ENCODE measurements at regions not wholly inside any gene's neighbourhood (a gene's known extent, or its start where the extent isn't known, plus 50 kb on each side); places are given as distances from the start of the nearest gene placed in this dataset.

GRCh38 chr3:43857361-43858293, 166.9 kb downstream of the ABHD5 start:
- no peaks in the 10 kb centered on the region for H3K27me3 ChIP-seq (ENCODE audit: control insufficient read depth, insufficient read depth)

GRCh38 chr3:43858294-43858701, 167.6 kb downstream of the ABHD5 start:
- Histone ChIP-seq H3K4me3 (ENCODE audit: low read length) (no peak overlapping the region), H3K9me3 (ENCODE audit: control insufficient read depth, low read length) (no peaks in the 10 kb centered on the region), H3K27ac (ENCODE audit: low read length) (no peak overlapping the region), H3K27me3 (ENCODE audit: control insufficient read depth, insufficient read depth) (no peaks in the 10 kb centered on the region), H3K4me1 (ENCODE audit: control insufficient read depth, insufficient read depth, low read length) (no peaks in the 10 kb centered on the region)
- intact Hi-C loops (cut with DNase I), result loop anchor here in 2 of 4 donors (5.0 kb wide), 1 partner anchor 339 kb away; no protein-coding TSS in a partner anchor
- ATAC-seq, result no peak
- 15% methylated on average over 14 of the region's 14 CpGs for WGBS
- no peak for DNase-seq

More at GRCh38 chr3:43857361-43858293, 166.9 kb downstream of the ABHD5 start:
- Histone ChIP-seq H3K27ac (ENCODE audit: low read length) (no peak overlapping the region), H3K4me3 (ENCODE audit: low read length) (no peak overlapping the region), H3K4me1 (ENCODE audit: control insufficient read depth, insufficient read depth, low read length) (no peaks in the 10 kb centered on the region), H3K9me3 (ENCODE audit: control insufficient read depth, low read length) (no peaks in the 10 kb centered on the region)
- intact Hi-C loops (cut with DNase I), result loop anchor here in 2 of 4 donors (5.0 kb wide), 1 partner anchor 340 kb away; no protein-coding TSS in a partner anchor
- WGBS, result 73% methylated on average over 6 of the region's 6 CpGs
- no peak for ATAC-seq
- no peak for DNase-seq

- Histone ChIP-seq H3K4me1 (ENCODE audit: control insufficient read depth, insufficient read depth, low read length) (no peaks in the 10 kb centered on the region), H3K9me3 (ENCODE audit: control insufficient read depth, low read length) (no peaks in the 10 kb centered on the region), H3K27ac (ENCODE audit: low read length) (no peak overlapping the region), H3K27me3 (ENCODE audit: control insufficient read depth, insufficient read depth) (peaks cover 2% of the 10 kb centered on the region), H3K4me3 (ENCODE audit: low read length) (no peak overlapping the region)
- intact Hi-C loops (cut with DNase I), result loop anchor here in 2 of 4 donors (5.0 kb wide), 1 partner anchor 338 kb away; no protein-coding TSS in a partner anchor
- no peak for ATAC-seq
- WGBS, result 78% methylated on average over 3 of the region's 3 CpGs
- DNase-seq, result no peak
Measured at GRCh38 chr3:43859766-43860165, 169.0 kb downstream of the ABHD5 start.

GRCh38 chr3:43861635-43862034, 170.9 kb downstream of the ABHD5 start:
- intact Hi-C loops (cut with DNase I), result no loop called here
- Histone ChIP-seq H3K4me3 (ENCODE audit: low read length) (no peak overlapping the region), H3K4me1 (ENCODE audit: control insufficient read depth, insufficient read depth, low read length) (no peaks in the 10 kb centered on the region), H3K9me3 (ENCODE audit: control insufficient read depth, low read length) (no peaks in the 10 kb centered on the region), H3K27me3 (ENCODE audit: control insufficient read depth, insufficient read depth) (peaks cover 2% of the 10 kb centered on the region), H3K27ac (ENCODE audit: low read length) (no peak overlapping the region)
- 90% methylated on average over 3 of the region's 3 CpGs for WGBS
- no peak for ATAC-seq
- no peak for DNase-seq

GRCh38 chr3:43862470-43862869, 171.7 kb downstream of the ABHD5 start:
- WGBS, result 85% methylated on average over 4 of the region's 4 CpGs
- H3K27ac ChIP-seq (ENCODE audit: low read length), result no peak overlapping the region
- H3K4me3 ChIP-seq (ENCODE audit: low read length), result no peak overlapping the region
- no peak for ATAC-seq
- H3K27me3 ChIP-seq (ENCODE audit: control insufficient read depth, insufficient read depth), result peaks cover 2% of the 10 kb centered on the region
- no peaks in the 10 kb centered on the region for H3K4me1 ChIP-seq (ENCODE audit: control insufficient read depth, insufficient read depth, low read length)
- no peak for DNase-seq
- intact Hi-C loops (cut with DNase I), result no loop called here
- H3K9me3 ChIP-seq (ENCODE audit: control insufficient read depth, low read length), result no peaks in the 10 kb centered on the region

- 87% methylated on average over 8 of the region's 8 CpGs for WGBS
- ATAC-seq (no peak), DNase-seq (no peak)
Measured at GRCh38 chr3:43862992-43863805, 172.5 kb downstream of the ABHD5 start.

GRCh38 chr3:43863966-43864933, 173.5 kb downstream of the ABHD5 start:
- intact Hi-C loops (cut with DNase I), result no loop called here
- DNase-seq, result no peak
- H3K27ac ChIP-seq (ENCODE audit: low read length), result no peak overlapping the region
- no peak for ATAC-seq
- H3K9me3 ChIP-seq (ENCODE audit: control insufficient read depth, low read length), result no peaks in the 10 kb centered on the region
- no peak overlapping the region for H3K4me3 ChIP-seq (ENCODE audit: low read length)
- no peaks in the 10 kb centered on the region for H3K4me1 ChIP-seq (ENCODE audit: control insufficient read depth, insufficient read depth, low read length)
- H3K27me3 ChIP-seq (ENCODE audit: control insufficient read depth, insufficient read depth), result peaks cover 2% of the 10 kb centered on the region
- WGBS, result 61% methylated on average over 6 of the region's 6 CpGs

More at GRCh38 chr3:43862992-43863805, 172.5 kb downstream of the ABHD5 start:
- intact Hi-C loops (cut with DNase I), result no loop called here
- Histone ChIP-seq H3K27me3 (ENCODE audit: control insufficient read depth, insufficient read depth) (peaks cover 2% of the 10 kb centered on the region), H3K4me1 (ENCODE audit: control insufficient read depth, insufficient read depth, low read length) (no peaks in the 10 kb centered on the region), H3K9me3 (ENCODE audit: control insufficient read depth, low read length) (no peaks in the 10 kb centered on the region), H3K4me3 (ENCODE audit: low read length) (no peak overlapping the region), H3K27ac (ENCODE audit: low read length) (no peak overlapping the region)

GRCh38 chr3:43865351-43865750, 174.6 kb downstream of the ABHD5 start:
- H3K9me3 ChIP-seq (ENCODE audit: control insufficient read depth, low read length), result no peaks in the 10 kb centered on the region
- DNase-seq (no peak), ATAC-seq (no peak)
- intact Hi-C loops (cut with DNase I), result no loop called here
- H3K27me3 ChIP-seq (ENCODE audit: control insufficient read depth, insufficient read depth), result peaks cover 2% of the 10 kb centered on the region
- no peaks in the 10 kb centered on the region for H3K4me1 ChIP-seq (ENCODE audit: control insufficient read depth, insufficient read depth, low read length)
- no peak overlapping the region for H3K27ac ChIP-seq (ENCODE audit: low read length)
- WGBS, result 86% methylated on average over 4 of the region's 4 CpGs
- no peak overlapping the region for H3K4me3 ChIP-seq (ENCODE audit: low read length)

- no peak for ATAC-seq
- Histone ChIP-seq H3K27ac (ENCODE audit: low read length) (no peak overlapping the region), H3K4me3 (ENCODE audit: low read length) (no peak overlapping the region), H3K4me1 (ENCODE audit: control insufficient read depth, insufficient read depth, low read length) (no peaks in the 10 kb centered on the region), H3K9me3 (ENCODE audit: control insufficient read depth, low read length) (no peaks in the 10 kb centered on the region), H3K27me3 (ENCODE audit: control insufficient read depth, insufficient read depth) (peaks cover 2% of the 10 kb centered on the region)
- intact Hi-C loops (cut with DNase I), result no loop called here
- 87% methylated on average over 9 of the region's 9 CpGs for WGBS
- no peak for DNase-seq
Measured at GRCh38 chr3:43865887-43866528, 175.3 kb downstream of the ABHD5 start.

Data from right cardiac atrium (tissue), 5 donors.